ENCODE measurements at regions not wholly inside any gene's neighbourhood (a gene's known extent, or its start where the extent isn't known, plus 50 kb on each side); places are given as distances from the start of the nearest gene placed in this dataset.
"Not testable (repeated sequence)": the region's sequence is repeated elsewhere in the genome, so short reads cannot be mapped to it uniquely, and the experiment has no call there.

GRCh38 chr10:94129393-94130130 lies 135.8 kb downstream of the PLCE1 start:
- no peak for DNase-seq

GRCh38 chr10:94131885-94132284 lies 138.2 kb downstream of the PLCE1 start:
- no peak for DNase-seq

- DNase-seq = no peak
Measured at GRCh38 chr10:94133239-94133638, 139.5 kb downstream of the PLCE1 start.

- no peak for DNase-seq
Measured at GRCh38 chr10:94137747-94138146, 144.0 kb downstream of the PLCE1 start.

GRCh38 chr10:94138391-94138790 lies 144.7 kb downstream of the PLCE1 start:
- no peak for DNase-seq

GRCh38 chr10:94143261-94143660 lies 149.5 kb downstream of the PLCE1 start:
- no peak for DNase-seq

GRCh38 chr10:94146313-94146712 lies 152.6 kb downstream of the PLCE1 start:
- no peak for DNase-seq

GRCh38 chr10:94146746-94147145 lies 153.0 kb downstream of the PLCE1 start:
- DNase-seq = no peak

GRCh38 chr10:94149702-94150101 lies 156.0 kb downstream of the PLCE1 start:
- DNase-seq = no peak

GRCh38 chr10:94150541-94151184 lies 156.9 kb downstream of the PLCE1 start:
- no peak for DNase-seq

- no peak for DNase-seq
Measured at GRCh38 chr10:94155722-94156271, 162.1 kb downstream of the PLCE1 start.

- DNase-seq = no peak
Measured at GRCh38 chr10:94156453-94156852, 162.7 kb downstream of the PLCE1 start.

- DNase-seq = not testable (repeated sequence)
Measured at GRCh38 chr10:94165158-94165611, 171.5 kb downstream of the PLCE1 start.

GRCh38 chr10:94172332-94172731 lies 178.6 kb downstream of the PLCE1 start:
- no peak for DNase-seq

GRCh38 chr10:94173594-94173993 lies 179.9 kb downstream of the PLCE1 start:
- DNase-seq = no peak

- DNase-seq = no peak
Measured at GRCh38 chr10:94174838-94175237, 181.1 kb downstream of the PLCE1 start.

GRCh38 chr10:94178475-94179253 lies 184.1 kb downstream of the NOC3L start:
- DNase-seq = no peak

- DNase-seq = no peak
Measured at GRCh38 chr10:94180576-94180975, 182.2 kb downstream of the NOC3L start.

- no peak for DNase-seq
Measured at GRCh38 chr10:94183666-94184264, 179.0 kb downstream of the NOC3L start.

GRCh38 chr10:94186722-94187121 lies 176.0 kb downstream of the NOC3L start:
- no peak for DNase-seq

- no peak for DNase-seq
Measured at GRCh38 chr10:94192333-94192732, 170.4 kb downstream of the NOC3L start.

- no peak for DNase-seq
Measured at GRCh38 chr10:94192974-94193373, 169.8 kb downstream of the NOC3L start.

GRCh38 chr10:94193466-94193924 lies 169.2 kb downstream of the NOC3L start:
- DNase-seq = no peak

Data from activated CD8-positive, alpha-beta memory T cell treated with anti-CD3 and anti-CD28 coated beads, Interleukin-2, amount 50 U/mL, for 48 hours (primary cell).